CD14-positive monocyte (primary cell): ENCODE measurements at regions not wholly inside any gene's neighbourhood (a gene's known extent, or its start where the extent isn't known, plus 50 kb on each side); places are given as distances from the start of the nearest gene placed in this dataset.
A peak's percentile ranks its signal among the peaks of the same experiment; 100 is the strongest.
"Not testable (repeated sequence)": the region's sequence is repeated elsewhere in the genome, so short reads cannot be mapped to it uniquely, and the experiment has no call there.

Experiments used
- DNase-seq, 3 donors: peaks; one replicate each; pipeline ENCODE4 v3.0.0-alpha.2; 2011 to 2022
- H2AFZ ChIP-seq: 2 replicates; pipeline ENCODE4 v1.6.0; 2012; ENCODE audit warnings: mild to moderate bottlenecking, low read depth, low read length, inconsistent platforms; ENCODE audit not compliant: insufficient read depth, poor library complexity, severe bottlenecking
- H3K27ac ChIP-seq, 2 donors: 1 replicate in 1 of 2; 2 replicates in 1 of 2; pipeline ENCODE4 v1.5.1; 2012 to 2013; ENCODE audit warnings: low read length in 2 of 2, control low read depth in 1 of 2, inconsistent platforms in 1 of 2, low read depth in 1 of 2, mild to moderate bottlenecking in 1 of 2
- H3K27me3 ChIP-seq, 2 donors: one replicate each; pipeline versions ENCODE4 v1.6.0 to v1.6.1; 2011 to 2013; ENCODE audit warnings: low read length in 2 of 2; ENCODE audit not compliant: control insufficient read depth in 2 of 2, insufficient read depth in 2 of 2
- H3K36me3 ChIP-seq, 2 donors: replicated peaks in 1 of 2; 1 replicate in 1 of 2; 2 replicates in 1 of 2; pipeline versions ENCODE4 v1.5.1 to v1.6.1; 2012 to 2013; ENCODE audit warnings: low read length in 2 of 2, control low read depth in 1 of 2, inconsistent platforms in 1 of 2, mild to moderate bottlenecking in 1 of 2; ENCODE audit not compliant: insufficient read depth in 2 of 2, control insufficient read depth in 1 of 2
- H3K4me1 ChIP-seq, 2 donors: 1 replicate in 1 of 2; 2 replicates in 1 of 2; pipeline versions ENCODE4 v1.5.1 to v1.6.1; 2012 to 2013; ENCODE audit warnings: low read length in 2 of 2, control low read depth in 1 of 2, inconsistent platforms in 1 of 2, mild to moderate bottlenecking in 1 of 2, moderate library complexity in 1 of 2; ENCODE audit not compliant: insufficient read depth in 2 of 2, control insufficient read depth in 1 of 2
- H3K4me2 ChIP-seq: replicated peaks from 2 replicates; pipeline ENCODE3; 2012; ENCODE audit warnings: low read length, moderate library complexity, mild to moderate bottlenecking; ENCODE audit not compliant: poor library complexity, severe bottlenecking; ENCODE audit errors: extremely low read depth
- H3K4me3 ChIP-seq, 3 experiments: fragments of 200-600 bp in 1 of 3; sonication (generic) in 1 of 3; replicated peaks in 1 of 3; 1 replicate in 2 of 3; 2 replicates in 1 of 3; pipeline ENCODE4 v1.5.1; 2011 to 2013; ENCODE audit warnings: low read length in 3 of 3, mild to moderate bottlenecking in 3 of 3, control low read depth in 2 of 3, low read depth in 2 of 3, inconsistent platforms in 1 of 3, moderate library complexity in 1 of 3
- H3K79me2 ChIP-seq: 2 replicates; pipeline ENCODE4 v1.6.0; 2012; ENCODE audit warnings: mild to moderate bottlenecking, control low read depth, inconsistent platforms, low read length, moderate library complexity; ENCODE audit not compliant: insufficient read depth
- H3K9ac ChIP-seq: 2 replicates; pipeline ENCODE4 v1.6.0; 2017; ENCODE audit warnings: low read length, mild to moderate bottlenecking; ENCODE audit not compliant: insufficient read depth, poor library complexity, severe bottlenecking
- H3K9me3 ChIP-seq, 2 donors: replicated peaks in 1 of 2; 1 replicate in 1 of 2; 2 replicates in 1 of 2; pipeline versions ENCODE4 v1.5.1 to v1.6.1; 2012 to 2013; ENCODE audit warnings: low read length in 2 of 2, control low read depth in 1 of 2; ENCODE audit not compliant: control insufficient read depth in 1 of 2, insufficient read depth in 1 of 2
- H4K20me1 ChIP-seq: 2 replicates; pipeline ENCODE4 v1.6.0; 2012; ENCODE audit warnings: mild to moderate bottlenecking, low read length, control low read depth, moderate library complexity; ENCODE audit not compliant: insufficient read depth
- H3K27ac Mint-ChIP-seq, 7 donors: one replicate each; pipeline ENCODE4 v1.8.0; 2020; ENCODE audit warnings: mild to moderate bottlenecking in 7 of 7, mixed read lengths in 7 of 7, moderate library complexity in 6 of 7, inconsistent platforms in 2 of 7
- H3K27me3 Mint-ChIP-seq, 3 donors: one replicate each; pipeline ENCODE4 v1.8.0; 2021 to 2022; ENCODE audit warnings: low read depth in 3 of 3, mild to moderate bottlenecking in 3 of 3, mixed read lengths in 3 of 3, moderate library complexity in 3 of 3, inconsistent platforms in 1 of 3
- H3K36me3 Mint-ChIP-seq, 2 donors: one replicate each; pipeline ENCODE4 v1.8.0; 2020; ENCODE audit warnings: mixed read lengths in 2 of 2, inconsistent platforms in 1 of 2, mild to moderate bottlenecking in 1 of 2
- H3K4me1 Mint-ChIP-seq: one replicate; pipeline ENCODE4 v1.8.0; 2020; ENCODE audit warnings: mild to moderate bottlenecking, mixed read lengths
- H3K4me3 Mint-ChIP-seq, 2 donors: one replicate each; pipeline ENCODE4 v1.8.0; 2020; ENCODE audit warnings: mild to moderate bottlenecking in 2 of 2, mixed read lengths in 2 of 2, moderate library complexity in 1 of 2
- H3K9me3 Mint-ChIP-seq, 7 donors: one replicate each; pipeline ENCODE4 v1.8.0; 2020 to 2022; ENCODE audit warnings: mixed read lengths in 7 of 7, mild to moderate bottlenecking in 6 of 7, moderate library complexity in 6 of 7, inconsistent platforms in 2 of 7
- CTCF ChIP-seq: fragments of 200-600 bp; IDR thresholded peaks from one replicate; pipeline ENCODE4 v1.8.0; 2022; ENCODE audit warnings: antibody characterized with exemption, mild to moderate bottlenecking
- WGBS: methylation state at CpG from one replicate; pipeline ENCODE4 v1.1.5; 2013; ENCODE audit warnings: missing lambda C conversion rate; ENCODE audit not compliant: insufficient coverage; 5-methylcytosine and 5-hydroxymethylcytosine counted together
- intact Hi-C, 2 donors: fragments of 100-400 bp; cut with micrococcal nuclease; formaldehyde crosslinking; loops; one replicate each; pipeline versions ENCODE4 v1.15.0 to v1.15.1; 2023

GRCh38 chr2:128603411-128603924 lies 284.8 kb upstream of the HS6ST1 start:
- H3K4me1 ChIP-seq, result peaks cover 10 to 11% of the 10 kb centered on the region in 2 donors
- H3K79me2 ChIP-seq, result no peaks in the 10 kb centered on the region
- Mint-ChIP-seq H3K27me3 (peaks cover 0 to 3% (median 1%) of the 10 kb centered on the region in 3 donors), H3K4me3 (no peak overlapping the region), H3K36me3 (no peaks in the 10 kb centered on the region), H3K4me1 (peaks cover 10% of the 10 kb centered on the region), H3K9me3 (no peaks in the 10 kb centered on the region), H3K27ac (peak overlapping the region in 1 of 7 donors; percentile 50)
- no peak for TF ChIP-seq CTCF
- H4K20me1 ChIP-seq, result no peaks in the 10 kb centered on the region
- peak overlapping the region; percentile 64 for H2AFZ ChIP-seq
- no peak overlapping the region for H3K9ac ChIP-seq
- H3K36me3 ChIP-seq, result no peaks in the 10 kb centered on the region
- H3K4me3 ChIP-seq, result no peak overlapping the region
- H3K27ac ChIP-seq, result no peak overlapping the region
- 43% methylated on average over 5 of the region's 14 CpGs for WGBS
- intact Hi-C loops, result no loop called here
- H3K4me2 ChIP-seq, result no peak overlapping the region
- H3K27me3 ChIP-seq, result no peaks in the 10 kb centered on the region
- no peaks in the 10 kb centered on the region for H3K9me3 ChIP-seq
- peak; percentile 12 to 48 (median 20) for DNase-seq

- Histone ChIP-seq H3K27ac (no peak overlapping the region), H4K20me1 (no peaks in the 10 kb centered on the region), H3K27me3 (no peaks in the 10 kb centered on the region), H3K4me1 (peaks cover 10 to 11% of the 10 kb centered on the region in 2 donors), H3K36me3 (no peaks in the 10 kb centered on the region), H3K79me2 (no peaks in the 10 kb centered on the region), H3K9ac (no peak overlapping the region), H3K4me3 (no peak overlapping the region), H3K4me2 (no peak overlapping the region), H3K9me3 (no peaks in the 10 kb centered on the region), H2AFZ (peak overlapping the region; percentile 64)
- no peak overlapping the region for H3K4me3 Mint-ChIP-seq
- no peak for DNase-seq
- H3K9me3 Mint-ChIP-seq, result no peaks in the 10 kb centered on the region
- H3K27me3 Mint-ChIP-seq, result peaks cover 0 to 3% (median 1%) of the 10 kb centered on the region in 3 donors
- H3K4me1 Mint-ChIP-seq, result peaks cover 10% of the 10 kb centered on the region
- TF ChIP-seq CTCF, result no peak
- no CpG with 5 or more reads among the region's 2 CpGs for WGBS
- peak overlapping the region in 1 of 7 donors; percentile 50 for H3K27ac Mint-ChIP-seq
- intact Hi-C loops, result no loop called here
- H3K36me3 Mint-ChIP-seq, result no peaks in the 10 kb centered on the region
Measured at GRCh38 chr2:128604045-128604444, 285.4 kb upstream of the HS6ST1 start.

GRCh38 chr2:128604581-128604980 lies 285.9 kb upstream of the HS6ST1 start:
- H3K9me3 Mint-ChIP-seq, H3K36me3 Mint-ChIP-seq, H3K36me3 ChIP-seq, intact Hi-C loops, H2AFZ ChIP-seq, H3K79me2 ChIP-seq, H3K4me2 ChIP-seq, H3K27me3 ChIP-seq, H3K4me3 ChIP-seq, H3K9me3 ChIP-seq, DNase-seq, H4K20me1 ChIP-seq, H3K27me3 Mint-ChIP-seq, H3K4me3 Mint-ChIP-seq, H3K27ac ChIP-seq, H3K9ac ChIP-seq: not testable (repeated sequence)
- WGBS, result 96% methylated on average over 4 of the region's 12 CpGs
- peaks cover 10 to 11% of the 10 kb centered on the region in 2 donors for H3K4me1 ChIP-seq
- Mint-ChIP-seq H3K4me1 (peaks cover 10% of the 10 kb centered on the region), H3K27ac (peak overlapping the region in 1 of 7 donors; percentile 9)
